Peyer's patch (tissue), 4 donors: ENCODE measurements at regions not wholly inside any gene's neighbourhood (a gene's known extent, or its start where the extent isn't known, plus 50 kb on each side); places are given as distances from the start of the nearest gene placed in this dataset.

Experiments
- CTCF ChIP-seq, 6 experiments: fragments of 450-650 bp in 4 of 6; fragments of 200-600 bp in 2 of 6; sonication (generic) in 1 of 6; IDR thresholded peaks; one replicate each; pipeline ENCODE4 v1.5.1; 2017 to 2019; ENCODE audit warnings: antibody characterized with exemption in 6 of 6, mild to moderate bottlenecking in 3 of 6, moderate library complexity in 1 of 6
- POLR2A ChIP-seq, 2 donors: fragments of 450-650 bp; IDR thresholded peaks; one replicate each; pipeline ENCODE4 v1.5.1; 2017; ENCODE audit warnings: antibody characterized with exemption in 2 of 2, mild to moderate bottlenecking in 2 of 2, moderate library complexity in 2 of 2

- TF ChIP-seq CTCF (IDR thresholded peaks at IDR 0.05): no peak
- no peak for TF ChIP-seq POLR2A (IDR thresholded peaks at IDR 0.05)
These were observed 290.9 kb upstream of the SP8 start for GRCh38 chr7:21077602-21078001.
